Calu3 (cell line): ENCODE measurements at regions not wholly inside any gene's neighbourhood (a gene's known extent, or its start where the extent isn't known, plus 50 kb on each side); places are given as distances from the start of the nearest gene placed in this dataset.

Experiments
- BruUV-seq: library from RNA; stranded (reverse); fragments of 400-500 nt; replicated peaks from 2 replicates; lab custom pipeline; 2021; lab: Mats Ljungman, UMichigan
- CTCF ChIA-PET: fragments of 300-600 bp; sonication (Branson Sonifier 250); formaldehyde crosslinking; loops from one replicate; lab custom pipeline; 2022; ENCODE audit warnings: antibody characterized with exemption; lab: Charles Lee
- DNase-seq: peaks from one replicate; pipeline ENCODE4 v3.0.0; 2022
- H3K27ac Mint-ChIP-seq: one replicate; pipeline ENCODE4 v1.8.0; 2022; ENCODE audit warnings: mixed read lengths; ENCODE audit not compliant: unreplicated experiment
- H3K27me3 Mint-ChIP-seq: one replicate; pipeline ENCODE4 v1.8.0; 2022; ENCODE audit warnings: mixed read lengths; ENCODE audit not compliant: unreplicated experiment
- H3K36me3 Mint-ChIP-seq: one replicate; pipeline ENCODE4 v1.8.0; 2022; ENCODE audit warnings: mild to moderate bottlenecking, moderate library complexity, mixed read lengths; ENCODE audit not compliant: insufficient read depth, unreplicated experiment
- H3K4me1 Mint-ChIP-seq: one replicate; pipeline ENCODE4 v1.8.0; 2022; ENCODE audit warnings: mild to moderate bottlenecking, low read depth, mixed read lengths; ENCODE audit not compliant: unreplicated experiment
- H3K4me3 Mint-ChIP-seq: one replicate; pipeline ENCODE4 v1.8.0; 2022; ENCODE audit warnings: mild to moderate bottlenecking, low read depth, moderate library complexity, mixed read lengths; ENCODE audit not compliant: unreplicated experiment
- H3K9me3 Mint-ChIP-seq: one replicate; pipeline ENCODE4 v1.8.0; 2022; ENCODE audit warnings: low read depth, mixed read lengths; ENCODE audit not compliant: unreplicated experiment
- CTCF ChIP-seq: fragments of 200-600 bp; IDR thresholded peaks from one replicate; pipeline ENCODE4 v1.8.0; 2022; ENCODE audit warnings: antibody characterized with exemption; ENCODE audit not compliant: unreplicated experiment
- intact Hi-C: fragments of 100-400 bp; cut with micrococcal nuclease; formaldehyde crosslinking; loops from one replicate; pipeline ENCODE4 v1.10.0; 2022; ENCODE audit not compliant: unreplicated experiment

DNA sequence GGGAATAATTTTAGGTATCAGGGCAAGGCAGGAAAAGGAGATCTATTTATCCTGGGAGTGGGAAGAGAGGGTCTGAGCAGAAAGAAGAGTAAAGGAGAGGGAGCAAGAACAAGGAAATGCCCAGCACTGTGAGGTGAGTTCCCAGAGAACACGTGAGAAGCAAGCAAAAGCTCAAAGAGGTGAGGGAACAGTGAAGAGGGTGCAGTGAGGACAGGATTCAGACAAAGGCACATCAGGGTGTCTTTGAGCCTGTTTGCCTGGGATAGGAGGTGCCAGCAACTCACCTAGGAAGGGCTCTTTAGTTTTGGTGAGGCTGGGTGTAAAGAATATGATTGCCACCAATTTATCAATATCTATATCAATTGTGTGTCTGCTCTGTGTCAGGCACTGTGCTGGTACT, 88.9 kb upstream of the NRXN3 start:
- intact Hi-C loops, result no loop called here
- Mint-ChIP-seq H3K9me3 (no peaks in the 10 kb centered on the region), H3K36me3 (no peaks in the 10 kb centered on the region), H3K4me1 (no peaks in the 10 kb centered on the region), H3K4me3 (no peak overlapping the region), H3K27ac (no peak overlapping the region), H3K27me3 (peaks cover 23% of the 10 kb centered on the region)
- TF ChIP-seq CTCF, result no peak
- CTCF ChIA-PET, result interaction anchor here (2.3 kb wide), 1 partner anchor 8 kb away, joined by 4 read pairs; no protein-coding TSS in a partner anchor
- BruUV-seq, result no TSS peak
- DNase-seq, result no peak

- H3K27me3 Mint-ChIP-seq, result peaks cover 23% of the 10 kb centered on the region
- H3K36me3 Mint-ChIP-seq, result no peaks in the 10 kb centered on the region
- no peaks in the 10 kb centered on the region for H3K9me3 Mint-ChIP-seq
- CTCF ChIA-PET, result no interaction called here
- no peaks in the 10 kb centered on the region for H3K4me1 Mint-ChIP-seq
- TF ChIP-seq CTCF, result no peak
- BruUV-seq, result no TSS peak
- no peak overlapping the region for H3K4me3 Mint-ChIP-seq
- intact Hi-C loops, result no loop called here
- no peak overlapping the region for H3K27ac Mint-ChIP-seq
- DNase-seq, result no peak
Measured at GRCh38 chr14:78083837-78084236, 86.3 kb upstream of the NRXN3 start.

DNA sequence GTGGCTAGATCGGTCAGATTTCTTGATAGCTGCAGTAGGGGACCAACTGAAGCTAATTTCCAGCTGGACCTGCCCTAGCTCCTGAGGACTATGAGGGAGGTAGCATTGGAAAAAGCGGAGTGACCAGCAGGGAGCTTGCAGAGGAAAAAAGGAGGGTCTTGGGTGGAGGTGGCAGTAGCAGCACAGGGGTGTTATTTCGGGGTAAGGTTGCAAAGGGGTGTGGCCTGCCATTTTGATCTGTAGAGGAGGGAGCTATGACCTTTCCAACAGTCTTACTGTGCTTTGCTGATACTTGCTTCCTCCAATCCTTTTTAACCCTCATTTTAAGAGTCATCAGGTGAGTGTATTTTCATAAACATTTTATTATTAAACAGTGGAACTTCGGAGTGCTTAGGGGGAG, 83.8 kb upstream of the NRXN3 start:
- DNase-seq, result no peak
- Mint-ChIP-seq H3K4me1 (no peaks in the 10 kb centered on the region), H3K36me3 (no peaks in the 10 kb centered on the region), H3K9me3 (no peaks in the 10 kb centered on the region), H3K27me3 (peaks cover 40% of the 10 kb centered on the region), H3K4me3 (no peak overlapping the region), H3K27ac (no peak overlapping the region)
- no TSS peak for BruUV-seq
- CTCF ChIA-PET, result no interaction called here
- intact Hi-C loops, result no loop called here
- no peak for TF ChIP-seq CTCF

GRCh38 chr14:78088916-78089315, 81.3 kb upstream of the NRXN3 start:
- CTCF ChIA-PET, result no interaction called here
- DNase-seq, result no peak
- no peak overlapping the region for H3K27ac Mint-ChIP-seq
- no peak for TF ChIP-seq CTCF
- no peaks in the 10 kb centered on the region for H3K4me1 Mint-ChIP-seq
- H3K9me3 Mint-ChIP-seq, result no peaks in the 10 kb centered on the region
- no TSS peak for BruUV-seq
- H3K4me3 Mint-ChIP-seq, result no peak overlapping the region
- intact Hi-C loops, result no loop called here
- H3K36me3 Mint-ChIP-seq, result no peaks in the 10 kb centered on the region
- peaks cover 25% of the 10 kb centered on the region for H3K27me3 Mint-ChIP-seq
